Calu3 (cell line): ENCODE measurements at regions not wholly inside any gene's neighbourhood (a gene's known extent, or its start where the extent isn't known, plus 50 kb on each side); places are given as distances from the start of the nearest gene placed in this dataset.

Experiments used
- BruUV-seq: library from RNA; stranded (reverse); fragments of 400-500 nt; replicated peaks from 2 replicates; lab custom pipeline; 2021; lab: Mats Ljungman, UMichigan
- CTCF ChIA-PET: fragments of 300-600 bp; sonication (Branson Sonifier 250); formaldehyde crosslinking; loops from one replicate; lab custom pipeline; 2022; ENCODE audit warnings: antibody characterized with exemption; lab: Charles Lee
- DNase-seq: peaks from one replicate; pipeline ENCODE4 v3.0.0; 2022
- H3K27ac Mint-ChIP-seq: one replicate; pipeline ENCODE4 v1.8.0; 2022; ENCODE audit warnings: mixed read lengths; ENCODE audit not compliant: unreplicated experiment
- H3K27me3 Mint-ChIP-seq: one replicate; pipeline ENCODE4 v1.8.0; 2022; ENCODE audit warnings: mixed read lengths; ENCODE audit not compliant: unreplicated experiment
- H3K36me3 Mint-ChIP-seq: one replicate; pipeline ENCODE4 v1.8.0; 2022; ENCODE audit warnings: mild to moderate bottlenecking, moderate library complexity, mixed read lengths; ENCODE audit not compliant: insufficient read depth, unreplicated experiment
- H3K4me1 Mint-ChIP-seq: one replicate; pipeline ENCODE4 v1.8.0; 2022; ENCODE audit warnings: mild to moderate bottlenecking, low read depth, mixed read lengths; ENCODE audit not compliant: unreplicated experiment
- H3K4me3 Mint-ChIP-seq: one replicate; pipeline ENCODE4 v1.8.0; 2022; ENCODE audit warnings: mild to moderate bottlenecking, low read depth, moderate library complexity, mixed read lengths; ENCODE audit not compliant: unreplicated experiment
- H3K9me3 Mint-ChIP-seq: one replicate; pipeline ENCODE4 v1.8.0; 2022; ENCODE audit warnings: low read depth, mixed read lengths; ENCODE audit not compliant: unreplicated experiment
- intact Hi-C: fragments of 100-400 bp; cut with micrococcal nuclease; formaldehyde crosslinking; loops from one replicate; pipeline ENCODE4 v1.10.0; 2022; ENCODE audit not compliant: unreplicated experiment
- TF ChIP-seq, protein P1 (sequence below): fragments of 200-600 bp; IDR thresholded peaks from one replicate; pipeline ENCODE4 v1.8.0; 2022; ENCODE audit warnings: antibody characterized with exemption; ENCODE audit not compliant: unreplicated experiment

DNA sequence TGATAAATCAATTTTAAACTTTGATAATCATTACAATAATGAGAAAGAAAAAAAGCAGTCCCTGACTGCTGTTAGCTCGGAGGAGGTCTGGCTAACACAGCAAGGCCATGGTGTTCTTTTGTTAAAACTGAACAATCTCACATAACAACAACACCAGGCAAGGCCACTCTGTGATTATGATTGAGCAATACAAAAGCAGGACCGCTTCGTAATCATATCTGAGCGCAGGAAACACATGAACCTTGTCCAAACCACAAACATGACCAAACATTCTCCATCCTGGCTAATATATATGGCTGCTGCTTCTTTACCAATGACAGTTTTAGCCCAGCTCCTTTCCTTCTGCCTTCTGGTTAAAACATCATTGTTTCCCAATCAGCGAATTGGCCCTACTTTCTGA lies 76.8 kb upstream of the DDX53 start:
- H3K9me3 Mint-ChIP-seq = peaks cover 3% of the 10 kb centered on the region
- TF ChIP-seq, protein P1, sequence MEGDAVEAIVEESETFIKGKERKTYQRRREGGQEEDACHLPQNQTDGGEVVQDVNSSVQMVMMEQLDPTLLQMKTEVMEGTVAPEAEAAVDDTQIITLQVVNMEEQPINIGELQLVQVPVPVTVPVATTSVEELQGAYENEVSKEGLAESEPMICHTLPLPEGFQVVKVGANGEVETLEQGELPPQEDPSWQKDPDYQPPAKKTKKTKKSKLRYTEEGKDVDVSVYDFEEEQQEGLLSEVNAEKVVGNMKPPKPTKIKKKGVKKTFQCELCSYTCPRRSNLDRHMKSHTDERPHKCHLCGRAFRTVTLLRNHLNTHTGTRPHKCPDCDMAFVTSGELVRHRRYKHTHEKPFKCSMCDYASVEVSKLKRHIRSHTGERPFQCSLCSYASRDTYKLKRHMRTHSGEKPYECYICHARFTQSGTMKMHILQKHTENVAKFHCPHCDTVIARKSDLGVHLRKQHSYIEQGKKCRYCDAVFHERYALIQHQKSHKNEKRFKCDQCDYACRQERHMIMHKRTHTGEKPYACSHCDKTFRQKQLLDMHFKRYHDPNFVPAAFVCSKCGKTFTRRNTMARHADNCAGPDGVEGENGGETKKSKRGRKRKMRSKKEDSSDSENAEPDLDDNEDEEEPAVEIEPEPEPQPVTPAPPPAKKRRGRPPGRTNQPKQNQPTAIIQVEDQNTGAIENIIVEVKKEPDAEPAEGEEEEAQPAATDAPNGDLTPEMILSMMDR = no peak
- CTCF ChIA-PET = no interaction called here
- no peaks in the 10 kb centered on the region for H3K36me3 Mint-ChIP-seq
- intact Hi-C loops = no loop called here
- H3K4me1 Mint-ChIP-seq = no peaks in the 10 kb centered on the region
- no peak overlapping the region for H3K27ac Mint-ChIP-seq
- H3K4me3 Mint-ChIP-seq = no peak overlapping the region
- no peaks in the 10 kb centered on the region for H3K27me3 Mint-ChIP-seq
- BruUV-seq = no TSS peak
- no peak for DNase-seq

DNA sequence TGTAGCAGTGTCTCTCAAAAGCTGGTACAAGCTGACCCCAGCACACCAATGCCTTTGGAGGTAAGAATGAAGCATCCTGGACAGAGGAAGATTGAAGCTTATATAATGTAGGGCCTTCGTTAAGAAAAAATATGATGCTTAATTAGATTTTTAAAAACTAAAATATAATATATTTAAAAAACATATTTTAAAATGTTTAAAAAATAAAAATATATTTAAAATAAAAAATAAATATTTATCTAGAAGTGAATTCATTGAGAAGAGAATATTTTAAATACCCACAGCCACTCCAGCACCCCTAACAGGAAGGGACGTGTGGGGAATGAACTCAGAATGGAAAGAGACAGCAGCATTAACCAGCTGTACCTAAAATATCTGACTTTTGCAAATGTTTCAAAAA lies 65.1 kb upstream of the DDX53 start:
- no peak for DNase-seq
- Mint-ChIP-seq H3K9me3 (peaks cover 4% of the 10 kb centered on the region), H3K4me3 (no peak overlapping the region), H3K27ac (no peak overlapping the region), H3K4me1 (no peaks in the 10 kb centered on the region), H3K27me3 (no peaks in the 10 kb centered on the region), H3K36me3 (no peaks in the 10 kb centered on the region)
- TF ChIP-seq, protein P1 = no peak
- intact Hi-C loops = no loop called here
- no TSS peak for BruUV-seq
- CTCF ChIA-PET = no interaction called here

DNA sequence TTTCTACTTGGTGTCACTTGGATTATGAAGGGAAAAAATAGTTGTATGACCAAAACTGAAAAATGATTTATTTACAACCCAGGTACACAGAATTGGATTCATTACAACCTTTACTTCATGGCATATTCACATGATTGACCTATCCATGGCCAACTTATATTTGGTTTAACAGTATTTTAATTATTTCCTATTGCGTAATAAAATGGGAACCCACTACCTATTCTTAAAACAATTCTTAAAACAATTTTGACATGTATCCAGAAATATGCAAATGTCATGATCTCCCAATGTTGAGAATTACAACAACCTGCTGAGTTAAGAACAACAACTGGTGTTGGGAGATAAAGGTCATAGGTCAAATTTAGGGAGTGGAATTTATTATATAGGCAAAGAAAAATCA lies 54.8 kb upstream of the DDX53 start:
- Mint-ChIP-seq H3K9me3 (no peaks in the 10 kb centered on the region), H3K4me1 (peaks cover 2% of the 10 kb centered on the region), H3K27ac (no peak overlapping the region), H3K27me3 (no peaks in the 10 kb centered on the region), H3K4me3 (no peak overlapping the region), H3K36me3 (no peaks in the 10 kb centered on the region)
- DNase-seq = no peak
- intact Hi-C loops = no loop called here
- CTCF ChIA-PET = no interaction called here
- TF ChIP-seq, protein P1 = no peak
- BruUV-seq = no TSS peak
